Suppressor macrophage (primary cell): ENCODE measurements at regions not wholly inside any gene's neighbourhood (a gene's known extent, or its start where the extent isn't known, plus 50 kb on each side); places are given as distances from the start of the nearest gene placed in this dataset.

Experiments used
- DNase-seq, 4 experiments: peaks; one replicate each; pipeline ENCODE4 v3.0.0-alpha.2; 2020 to 2022

- no peak for DNase-seq
These were observed 309.6 kb upstream of the ESRRG start for GRCh38 chr1:217032715-217033367.

DNA sequence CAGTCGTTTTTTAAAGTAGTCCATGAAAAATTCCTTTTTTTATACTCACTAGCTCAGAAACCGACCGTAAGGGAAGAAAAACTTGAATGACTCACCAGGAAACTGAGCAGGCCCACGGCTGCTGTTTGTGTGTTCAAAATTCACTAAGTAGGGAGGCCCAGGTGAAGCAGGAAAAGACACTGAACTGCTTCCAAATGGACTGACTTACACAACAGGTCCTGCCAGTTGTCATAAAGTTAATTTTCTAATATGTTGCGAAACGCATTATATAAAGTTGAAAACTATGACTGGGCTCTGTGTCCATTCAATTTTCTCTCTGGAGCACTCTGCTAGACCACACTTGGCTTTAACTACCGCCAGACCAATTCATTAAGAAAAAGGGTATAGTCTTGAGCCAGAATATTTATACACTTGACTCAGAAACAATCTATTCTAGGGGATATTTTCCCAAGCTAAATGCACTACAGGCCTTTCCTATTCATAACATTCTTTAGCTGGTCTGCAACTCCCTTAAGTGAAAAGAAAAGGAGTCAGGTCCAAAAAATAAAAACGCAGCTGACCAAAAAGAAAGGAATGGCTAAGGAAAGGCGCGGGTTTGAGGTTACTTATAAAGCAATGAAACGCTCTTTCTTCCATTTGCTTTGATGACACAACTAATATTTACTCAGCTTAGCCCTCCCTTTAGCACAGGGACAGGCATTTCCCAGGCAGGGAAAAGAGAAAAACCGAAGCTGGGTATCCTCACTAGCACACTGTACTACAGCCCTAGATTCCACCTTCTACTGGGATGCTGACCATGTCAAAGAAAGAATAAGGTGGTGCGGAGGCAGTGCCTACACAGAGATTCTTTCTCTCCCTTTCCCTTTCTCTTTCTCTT is 306.3 kb upstream of the ESRRG start:
- DNase-seq = no peak

DNA sequence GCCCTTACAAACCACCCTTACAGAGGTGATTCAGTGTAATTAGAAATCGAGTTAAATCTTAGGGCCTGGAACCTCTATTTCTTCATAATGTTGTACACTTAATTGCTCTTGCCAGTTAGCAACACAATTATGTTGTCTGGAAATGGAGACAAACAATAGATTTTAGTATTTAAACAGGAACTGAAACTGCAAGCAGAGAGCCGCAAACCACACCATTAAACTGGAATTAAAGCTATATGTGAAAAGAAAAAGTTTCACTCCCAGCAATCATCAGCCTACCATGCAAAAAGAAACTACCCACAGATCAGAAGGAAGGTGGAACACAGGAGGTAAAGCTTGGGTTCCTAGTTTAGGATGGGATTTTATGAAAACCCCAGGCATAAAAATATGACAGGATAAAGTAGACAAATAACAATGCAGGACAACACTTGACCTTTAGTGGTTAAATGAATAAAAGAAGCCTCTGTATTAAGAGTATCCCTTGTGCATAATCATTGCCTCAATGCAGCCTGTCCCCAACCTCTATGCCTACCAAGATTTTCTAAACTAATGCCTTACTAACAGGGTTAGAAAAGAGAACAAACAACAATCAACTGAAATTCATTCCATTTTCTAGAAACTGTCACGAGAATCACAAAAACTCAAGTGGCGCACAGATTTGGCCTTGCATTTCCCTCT is 304.3 kb upstream of the ESRRG start:
- peak in 1 of 4 experiments; percentile 4 for DNase-seq

GRCh38 chr1:217026531-217026930 is 303.3 kb upstream of the ESRRG start:
- DNase-seq = no peak

- DNase-seq = no peak
These were observed 302.2 kb upstream of the ESRRG start for GRCh38 chr1:217025381-217025780.

- no peak for DNase-seq
These were observed 301.7 kb upstream of the ESRRG start for GRCh38 chr1:217024911-217025310.

DNA sequence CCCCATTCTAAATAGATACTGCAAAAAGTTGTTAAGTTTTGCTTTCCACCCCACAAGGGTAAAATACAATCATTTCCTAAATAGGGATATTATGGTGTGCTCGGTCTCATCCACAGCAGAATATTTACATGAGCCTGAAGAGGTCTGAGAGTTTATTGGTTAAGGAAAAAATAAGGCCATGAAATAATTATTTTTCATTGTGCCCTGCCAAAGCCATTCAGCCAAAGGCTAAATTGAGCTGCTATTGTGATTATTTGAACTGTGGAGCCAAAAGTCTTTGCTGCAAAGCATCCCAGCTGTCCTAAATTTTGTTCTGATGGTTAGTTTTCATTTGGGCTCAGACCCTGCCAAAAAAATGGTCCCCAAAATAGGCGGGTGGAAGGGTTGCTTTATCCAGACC is 298.7 kb upstream of the ESRRG start:
- DNase-seq = no peak

GRCh38 chr1:217021400-217021799 is 298.2 kb upstream of the ESRRG start:
- DNase-seq = no peak

DNA sequence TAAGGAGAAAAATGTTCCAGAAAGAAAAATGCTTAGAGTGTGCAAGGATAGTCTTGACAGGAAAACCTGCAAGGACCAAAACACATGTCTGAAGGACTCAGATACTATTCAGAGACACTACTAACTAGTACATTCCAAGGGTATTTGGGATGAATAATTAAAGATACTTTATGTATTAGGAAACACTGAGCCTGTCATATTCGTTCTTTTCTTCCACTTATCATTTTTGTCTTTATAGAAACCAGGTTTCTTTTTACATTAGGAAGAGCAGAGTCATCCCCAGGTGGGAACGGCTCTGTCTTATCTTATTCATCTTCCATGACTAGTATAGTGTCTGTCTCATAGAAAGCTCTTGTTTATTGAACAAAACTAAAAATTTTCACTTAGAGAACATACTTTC is 296.2 kb upstream of the ESRRG start:
- DNase-seq = no peak

- DNase-seq = no peak
These were observed 295.4 kb upstream of the ESRRG start for GRCh38 chr1:217018648-217019047.

GRCh38 chr1:217017165-217017564 is 293.9 kb upstream of the ESRRG start:
- no peak for DNase-seq

- DNase-seq = no peak
These were observed 290.8 kb upstream of the ESRRG start for GRCh38 chr1:217014066-217014465.

- DNase-seq = no peak
These were observed 289.4 kb upstream of the ESRRG start for GRCh38 chr1:217012659-217013058.

- no peak for DNase-seq
These were observed 287.9 kb upstream of the ESRRG start for GRCh38 chr1:217011097-217011496.

DNA sequence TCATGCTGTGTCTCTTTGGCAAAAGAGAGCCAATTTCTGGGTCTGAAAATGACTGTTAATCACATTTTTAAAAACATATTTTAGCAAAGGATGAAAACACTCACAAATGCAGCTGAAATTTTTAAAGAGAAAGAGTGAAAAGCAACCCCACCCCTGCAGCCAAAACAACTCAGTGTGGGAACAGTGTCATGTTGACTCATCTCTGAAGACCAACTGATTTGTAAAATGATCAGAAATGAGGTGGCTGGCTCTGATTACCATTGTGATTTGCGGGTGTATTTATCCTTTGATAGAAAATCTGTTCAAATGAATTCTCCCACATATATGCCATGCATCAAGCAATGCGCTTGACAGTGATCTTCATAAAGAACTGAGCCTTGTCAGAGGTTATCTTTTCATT is 287.0 kb upstream of the ESRRG start:
- no peak for DNase-seq

DNA sequence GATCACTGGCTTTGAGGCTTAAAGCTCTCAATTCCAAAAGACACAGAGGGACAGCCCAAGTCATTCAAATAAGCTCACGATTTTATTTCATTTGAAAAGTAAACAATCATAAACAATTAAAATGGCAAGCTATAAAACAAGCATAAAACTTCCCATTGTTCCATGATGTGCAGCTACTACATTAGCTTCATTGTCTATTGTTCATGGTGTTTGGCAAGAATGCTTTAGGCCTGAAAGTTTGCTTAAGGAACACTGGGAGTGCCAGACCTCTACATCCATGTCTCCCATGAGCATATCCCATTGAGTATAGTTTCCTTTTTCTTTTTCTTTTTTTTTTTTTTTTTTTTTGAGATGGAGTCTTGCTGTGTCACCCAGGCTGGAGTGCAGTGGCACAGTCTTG is 286.1 kb upstream of the ESRRG start:
- DNase-seq = no peak

DNA sequence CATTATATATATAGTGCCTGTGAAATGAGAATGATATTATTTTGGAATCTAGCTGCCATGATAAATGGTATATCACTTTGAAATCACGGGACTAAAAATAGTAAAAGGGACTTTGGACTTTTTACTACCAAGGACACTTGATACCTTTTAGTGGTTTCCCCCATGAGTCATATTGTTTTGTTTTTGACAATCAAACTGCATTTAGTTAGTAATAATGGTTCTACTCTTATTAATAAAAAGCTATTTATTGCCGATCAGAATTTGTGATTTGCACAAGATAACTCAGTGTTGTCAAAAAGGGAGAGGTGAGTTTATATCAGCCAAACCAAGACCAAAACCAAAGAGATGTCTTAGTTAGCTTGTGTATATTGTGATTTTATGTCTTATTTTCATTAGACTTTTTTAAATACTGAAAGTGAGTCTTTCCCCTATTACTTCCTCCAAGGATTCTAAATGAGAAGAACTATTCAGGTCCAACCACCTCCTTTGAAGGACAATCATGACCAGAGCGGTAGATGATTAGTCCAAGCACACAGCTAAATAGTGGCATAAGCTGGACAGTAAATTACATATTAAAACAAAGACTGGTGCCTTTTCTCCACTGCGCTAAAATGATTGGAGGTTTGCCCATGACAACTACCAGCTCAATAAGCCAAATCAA is 281.7 kb upstream of the ESRRG start:
- DNase-seq = no peak

- no peak for DNase-seq
These were observed 280.1 kb upstream of the ESRRG start for GRCh38 chr1:217003355-217003754.

DNA sequence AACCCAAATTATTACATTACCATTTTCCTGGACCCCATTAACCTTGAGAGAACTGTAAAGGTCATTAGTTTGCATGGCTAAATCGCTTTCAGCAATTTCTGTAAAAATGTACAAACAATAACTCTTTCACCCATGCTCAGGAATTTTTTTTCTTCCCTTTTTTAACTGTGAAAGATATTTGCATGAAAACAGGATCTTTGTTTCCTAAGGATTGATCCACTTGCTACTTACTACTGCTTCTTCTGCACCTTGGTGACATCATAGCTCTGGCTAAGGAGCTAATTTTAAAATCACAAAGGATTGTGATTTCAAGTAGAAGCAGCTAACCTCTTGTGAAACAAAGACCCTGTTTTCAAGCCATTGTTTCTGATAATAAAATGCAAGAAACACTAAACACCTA is 274.6 kb upstream of the ESRRG start:
- DNase-seq = no peak

GRCh38 chr1:216997069-216997468 is 273.8 kb upstream of the ESRRG start:
- DNase-seq = no peak

DNA sequence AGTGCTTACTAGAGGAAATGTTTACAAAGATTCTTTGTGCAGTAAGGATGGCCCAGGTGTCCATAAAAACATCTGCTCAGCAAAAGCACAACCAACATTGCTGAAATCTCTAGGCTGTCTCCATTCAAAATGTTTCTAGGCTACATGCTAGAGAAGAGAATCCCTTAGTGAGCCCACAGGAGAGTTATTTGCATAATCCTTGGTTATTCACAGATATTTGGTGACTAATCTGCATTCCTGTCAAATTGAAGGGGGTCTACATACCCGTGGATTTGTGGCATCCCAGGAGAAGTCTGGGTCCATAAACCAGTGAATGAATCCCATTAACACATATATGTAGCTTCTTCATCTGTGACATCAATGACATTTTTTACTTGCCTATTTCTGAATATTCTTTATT is 261.3 kb upstream of the ESRRG start:
- no peak for DNase-seq

GRCh38 chr1:216983823-216984222 is 260.6 kb upstream of the ESRRG start:
- DNase-seq = no peak

DNA sequence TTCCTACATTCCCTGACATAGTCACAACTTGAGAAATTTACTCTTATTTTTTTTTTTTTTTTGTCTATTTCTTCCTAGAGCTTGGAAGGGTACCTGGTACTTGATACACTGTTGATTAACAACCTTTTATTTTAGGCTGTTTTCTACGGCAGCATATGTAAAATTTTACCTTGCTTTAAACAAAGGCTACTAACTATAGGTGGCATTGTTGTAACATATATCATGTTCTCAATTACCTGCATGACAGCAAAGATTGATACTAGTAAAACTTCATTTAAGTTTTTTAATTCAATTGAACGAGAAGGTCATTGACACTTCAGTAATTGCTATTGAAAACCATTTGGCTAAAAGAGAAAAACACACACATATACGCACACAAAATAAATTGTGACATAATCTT is 238.3 kb upstream of the ESRRG start:
- DNase-seq = no peak
